SK-MEL-5 (cell line): ENCODE measurements at regions not wholly inside any gene's neighbourhood (a gene's known extent, or its start where the extent isn't known, plus 50 kb on each side); places are given as distances from the start of the nearest gene placed in this dataset.
"Not testable (repeated sequence)": the region's sequence is repeated elsewhere in the genome, so short reads cannot be mapped to it uniquely, and the experiment has no call there.

Experiments used
- DNase-seq: peaks from one replicate; pipeline ENCODE4 v3.0.0-alpha.2; 2016; ENCODE audit warnings: low read depth, low spot score
- in situ Hi-C: cut with HindIII; loops from 2 replicates; pipeline ENCODE4 v1.10.0; 2016; ENCODE audit warnings: low sequenced_read_pairs, high pct_unique_total_duplicates, low pct_unique_long_range_greater_than_20kb

DNA sequence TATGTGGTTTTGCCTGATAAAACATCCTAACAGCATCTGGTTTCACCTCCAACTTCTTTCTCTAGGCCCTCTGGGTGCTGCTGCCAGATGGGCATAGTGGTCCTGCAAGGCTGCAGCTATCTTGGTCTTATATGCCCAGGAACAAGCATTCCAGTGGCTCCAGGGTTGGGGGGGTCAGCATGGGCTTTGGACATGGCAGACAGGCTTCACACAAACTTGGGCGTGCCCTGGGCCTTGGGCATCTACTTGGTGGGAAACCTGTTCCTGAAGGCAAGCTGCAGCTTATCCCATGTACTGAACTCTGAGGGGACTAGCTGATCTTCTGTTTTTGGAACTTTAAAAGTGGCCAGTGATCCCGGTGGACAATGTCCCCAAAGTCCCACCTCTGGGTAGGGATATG lies 54.9 kb upstream of the ZNF678 start:
- DNase-seq, result no peak
- in situ Hi-C loops, result no loop called here

GRCh38 chr1:227506490-227507393 lies 56.6 kb upstream of the ZNF678 start:
- in situ Hi-C loops, DNase-seq: not testable (repeated sequence)

DNA sequence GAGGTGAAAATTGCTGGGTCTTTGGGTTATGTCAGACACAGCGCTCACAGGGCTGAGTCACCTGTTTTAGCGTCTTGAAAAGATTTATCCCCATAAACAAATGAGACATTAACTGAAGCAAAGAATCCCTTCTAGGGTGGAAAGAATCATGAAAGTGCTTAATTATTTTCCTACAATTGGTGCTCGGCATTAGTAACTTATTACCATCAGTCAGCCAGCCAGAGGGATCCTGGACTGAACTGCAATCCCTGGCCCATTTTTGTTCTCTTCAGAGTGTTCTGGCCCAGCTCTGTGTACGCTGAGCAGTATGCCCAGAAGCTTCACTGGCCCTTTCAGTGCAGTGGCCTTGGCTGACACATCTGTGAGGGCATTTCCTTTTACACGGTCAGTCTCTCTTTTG lies 67.3 kb upstream of the ZNF678 start:
- in situ Hi-C loops, DNase-seq: not testable (repeated sequence)

GRCh38 chr1:227493863-227494551 lies 69.3 kb upstream of the ZNF678 start:
- in situ Hi-C loops, DNase-seq: not testable (repeated sequence)

GRCh38 chr1:227490478-227490877 lies 72.9 kb upstream of the ZNF678 start:
- in situ Hi-C loops, result no loop called here
- no peak for DNase-seq

GRCh38 chr1:227490001-227490400 lies 73.4 kb upstream of the ZNF678 start:
- in situ Hi-C loops, result no loop called here
- DNase-seq, result no peak

DNA sequence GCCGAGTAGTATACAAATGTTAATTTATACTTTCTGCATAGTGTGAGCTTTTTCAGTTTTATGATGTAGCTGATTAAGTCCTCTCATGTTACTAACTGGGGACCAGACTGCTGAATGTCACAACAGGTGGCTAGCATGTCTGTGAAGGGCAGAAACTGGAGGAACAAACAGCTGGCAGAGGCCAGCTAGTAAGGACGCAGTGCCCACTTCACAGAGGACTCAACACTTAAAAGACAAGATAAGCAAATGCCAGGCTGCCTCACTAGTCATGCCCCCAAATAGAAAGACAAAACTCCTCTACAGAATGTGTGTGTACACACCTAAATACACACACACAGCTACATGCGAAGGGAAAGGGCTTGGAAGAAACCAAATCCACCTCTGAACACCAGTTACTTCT lies 73.8 kb upstream of the ZNF678 start:
- in situ Hi-C loops, result no loop called here

GRCh38 chr1:227487606-227488005 lies 75.8 kb upstream of the ZNF678 start:
- in situ Hi-C loops, result no loop called here
- DNase-seq, result no peak

More for the DNA sequence above, 73.8 kb upstream of the ZNF678 start:
- no peak for DNase-seq

DNA sequence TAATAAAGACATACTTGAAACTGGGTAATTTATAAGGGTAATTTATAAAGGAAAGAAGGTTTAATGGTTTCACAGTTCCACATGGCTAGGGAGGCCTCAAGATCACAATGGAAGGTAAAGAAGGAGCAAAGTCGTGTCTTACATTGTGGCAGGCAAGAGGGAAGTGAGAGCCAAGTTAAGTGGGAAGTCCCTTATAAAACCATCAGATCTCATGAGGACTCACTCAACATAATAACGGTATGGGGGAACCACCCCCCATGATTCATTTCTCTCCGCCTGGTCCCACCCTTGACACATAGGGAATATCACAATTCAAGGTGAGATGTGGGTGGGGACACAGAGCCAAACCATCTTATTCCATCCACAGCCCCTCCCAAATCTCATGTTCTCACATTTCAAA lies 76.8 kb upstream of the ZNF678 start:
- in situ Hi-C loops, result no loop called here
- DNase-seq, result no peak

DNA sequence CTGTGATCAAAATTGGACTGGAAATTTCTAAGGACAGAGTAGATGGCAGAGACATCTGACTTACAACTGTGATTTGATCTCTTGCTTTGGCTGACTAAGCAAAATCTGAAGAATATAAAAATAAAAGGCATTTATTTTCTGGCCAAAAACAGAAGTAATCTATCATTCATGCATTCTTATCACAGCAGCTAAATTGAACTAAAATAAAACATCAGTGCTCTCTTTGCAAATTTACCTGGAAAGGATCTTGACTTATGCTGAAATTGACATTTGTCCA lies 81.4 kb upstream of the ZNF678 start:
- in situ Hi-C loops, result no loop called here
- no peak for DNase-seq

- DNase-seq, in situ Hi-C loops: not testable (repeated sequence)
Measured at GRCh38 chr1:227474072-227474471, 89.3 kb upstream of the ZNF678 start.

GRCh38 chr1:227472772-227473171 lies 90.6 kb upstream of the ZNF678 start:
- DNase-seq, result no peak
- in situ Hi-C loops, result no loop called here

- DNase-seq, result no peak
- in situ Hi-C loops, result no loop called here
Measured at GRCh38 chr1:227470688-227471087, 92.7 kb upstream of the ZNF678 start.

DNA sequence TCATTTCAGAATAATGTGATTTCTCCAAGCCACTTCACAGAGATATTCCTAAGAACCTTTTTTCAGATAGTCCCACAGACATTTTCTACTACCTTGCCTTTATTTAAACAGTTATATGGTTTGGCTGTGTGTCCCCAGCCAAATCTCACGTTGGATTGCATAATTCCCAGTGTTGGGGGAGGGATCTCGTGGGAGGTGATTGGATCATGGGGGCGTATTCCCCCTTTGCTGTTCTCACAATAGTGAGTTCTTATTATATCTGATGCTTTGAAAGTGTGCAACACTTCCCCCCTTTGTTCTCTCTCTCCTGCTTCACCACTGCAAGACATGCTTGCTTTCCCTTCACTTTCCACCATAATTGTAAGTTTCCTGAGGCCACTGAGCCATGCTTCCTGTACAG lies 93.6 kb upstream of the ZNF678 start:
- in situ Hi-C loops, result no loop called here
- DNase-seq, result no peak

DNA sequence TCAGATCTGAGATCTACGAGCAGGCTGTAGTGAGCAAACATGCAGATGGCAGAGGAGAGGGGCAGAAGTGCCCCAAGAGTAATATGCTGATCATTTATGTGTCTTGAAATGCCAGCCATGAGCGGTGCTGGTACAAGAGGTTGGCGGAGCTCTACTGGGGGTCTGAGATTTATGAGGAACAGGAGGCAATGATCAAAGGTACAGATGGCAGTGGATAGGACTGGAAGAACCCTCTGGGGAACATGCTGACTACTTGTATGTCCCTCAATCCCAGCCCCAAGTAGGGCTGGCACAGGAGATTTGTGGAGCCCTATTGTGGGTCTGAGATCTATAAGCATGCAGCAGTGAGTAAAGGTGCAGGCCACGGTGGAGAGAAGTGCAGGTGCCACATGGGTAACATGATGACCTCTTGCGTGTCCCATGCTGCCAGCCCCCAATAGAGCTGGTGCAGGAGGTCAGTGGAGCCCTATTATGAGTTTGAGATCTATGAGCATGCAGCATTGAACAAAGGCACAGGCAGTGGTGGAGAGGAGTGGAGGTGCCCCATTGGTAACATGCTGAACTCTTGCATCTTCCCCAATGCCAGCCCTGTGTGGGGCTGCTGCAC lies 97.2 kb upstream of the ZNF678 start:
- no peak for DNase-seq
- in situ Hi-C loops, result no loop called here

GRCh38 chr1:227465256-227465655 lies 98.1 kb upstream of the ZNF678 start:
- in situ Hi-C loops, result no loop called here

DNA sequence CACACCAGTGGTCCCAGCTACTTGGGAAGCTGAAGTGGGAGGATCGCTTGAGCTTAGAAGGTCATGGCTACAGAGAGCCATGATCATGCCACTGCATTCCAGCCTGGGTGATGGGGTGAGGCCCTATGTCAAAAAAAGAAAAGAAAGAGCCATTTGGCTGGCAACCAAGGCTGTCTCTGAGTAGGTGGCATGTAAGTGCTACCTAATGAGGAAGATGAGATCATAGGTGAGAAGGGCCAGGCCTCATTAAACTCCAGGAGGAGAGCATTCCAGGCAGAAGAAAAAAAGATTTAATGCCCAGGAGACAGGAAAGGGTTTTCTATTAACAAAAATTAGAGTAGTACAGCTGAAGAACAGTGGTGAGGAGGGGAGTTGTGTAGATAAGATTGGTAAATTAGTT lies 103.4 kb upstream of the ZNF678 start:
- no peak for DNase-seq
- in situ Hi-C loops, result no loop called here

More at GRCh38 chr1:227465256-227465655, 98.1 kb upstream of the ZNF678 start:
- no peak for DNase-seq

DNA sequence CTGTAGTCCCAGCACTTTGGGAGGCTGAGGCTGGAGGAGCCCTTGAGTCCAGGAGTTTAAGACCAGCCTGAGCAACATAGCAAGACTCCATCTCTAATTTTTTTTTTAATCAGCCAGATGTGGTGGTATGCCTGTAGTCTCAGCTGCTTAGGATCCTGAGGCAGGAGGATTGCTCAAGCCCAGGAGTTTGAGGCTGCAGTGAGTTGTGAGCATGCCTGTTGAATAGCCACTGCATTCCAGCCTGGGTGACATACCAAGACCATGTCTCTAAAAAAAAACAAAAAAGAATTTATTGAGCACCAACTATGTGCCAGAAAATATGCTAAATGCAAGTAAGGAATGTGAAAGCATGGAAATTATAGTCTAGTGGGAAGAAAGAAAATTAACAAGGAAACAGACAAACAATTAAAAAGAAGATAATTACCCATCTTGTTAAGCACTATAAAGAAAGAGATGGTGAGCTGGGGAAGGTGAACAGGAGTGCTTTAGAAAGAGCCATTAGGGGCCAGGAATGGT lies 104.0 kb upstream of the ZNF678 start:
- DNase-seq, result no peak
- in situ Hi-C loops, result no loop called here
